ENCODE measurements at regions not wholly inside any gene's neighbourhood (a gene's known extent, or its start where the extent isn't known, plus 50 kb on each side); places are given as distances from the start of the nearest gene placed in this dataset.

GRCh38 chr2:56484906-56485305 lies 301.1 kb downstream of the CCDC85A start:
- no peak for TF ChIP-seq CTCF (IDR thresholded peaks at IDR 0.05; ENCODE audit: extremely low read depth in 1 of 2, insufficient read depth in 1 of 2, low read depth in 1 of 2, low read length in 2 of 2)
- TF ChIP-seq EZH2 (IDR thresholded peaks at IDR 0.05; ENCODE audit: borderline replicate concordance, low read depth, low read length, severe bottlenecking) = no peak
- no peak for TF ChIP-seq POLR2A (IDR thresholded peaks at IDR 0.05; ENCODE audit: low read depth, low read length)
- no peak for TF ChIP-seq MYC (IDR thresholded peaks at IDR 0.05; ENCODE audit: low read depth, low read length)
- no peak for TF ChIP-seq FOS (IDR thresholded peaks at IDR 0.05; ENCODE audit: borderline replicate concordance, insufficient read depth, low read length)
- TF ChIP-seq JUN (IDR thresholded peaks at IDR 0.05; ENCODE audit: borderline replicate concordance, insufficient read depth, insufficient read length, low read depth) = no peak
- no peak for TF ChIP-seq POLR2AphosphoS5 (IDR thresholded peaks at IDR 0.05; ENCODE audit: insufficient read depth, low read depth, low read length)
- TF ChIP-seq MAX (IDR thresholded peaks at IDR 0.05; ENCODE audit: insufficient read depth, insufficient read length) = no peak

Data from endothelial cell of umbilical vein (primary cell).